ENCODE measurements at regions not wholly inside any gene's neighbourhood (a gene's known extent, or its start where the extent isn't known, plus 50 kb on each side); places are given as distances from the start of the nearest gene placed in this dataset.

GRCh38 chr12:124379379-124379937, 84.6 kb downstream of the RFLNA start:
- Histone ChIP-seq H3K27ac (peak overlapping the region; percentile 82 to 99 (median 87)), H3K36me3 (peaks cover 0 to 83% (median 49%) of the 10 kb centered on the region in 9 donors), H3K9me3 (no peaks in the 10 kb centered on the region), H3K27me3 (no peaks in the 10 kb centered on the region), H3K4me3 (no peak overlapping the region), H3K4me1 (peaks cover 37 to 63% (median 47%) of the 10 kb centered on the region in 9 donors)
- no peak for TF ChIP-seq CTCF (IDR thresholded peaks at IDR 0.05)
- WGBS, 2 donors, result 58 to 66% methylated on average over 17 of the region's 17 CpGs
- ATAC-seq (no peak), DNase-seq (no peak)
- intact Hi-C loops (cut with DNase I), result loop anchor here in 2 of 10 donors (10.0 kb wide), 1 partner anchor 185 kb away; the partner anchor contains the start of gene NCOR2 (in 2 of the 2)

GRCh38 chr12:124378926-124379325, 84.0 kb downstream of the RFLNA start:
- no peak overlapping the region for H3K4me3 ChIP-seq
- intact Hi-C loops (cut with DNase I), result loop anchor here in 2 of 10 donors (10.0 kb wide), 1 partner anchor 186 kb away; the partner anchor contains the start of gene NCOR2 (in 2 of the 2)
- WGBS, 2 donors, result 83 to 85% methylated on average over 13 of the region's 13 CpGs
- no peaks in the 10 kb centered on the region for H3K27me3 ChIP-seq
- no peak for ATAC-seq
- no peak for DNase-seq
- no peak for TF ChIP-seq CTCF (IDR thresholded peaks at IDR 0.05)
- H3K4me1 ChIP-seq, result peaks cover 34 to 62% (median 45%) of the 10 kb centered on the region in 9 donors
- peaks cover 0 to 83% (median 53%) of the 10 kb centered on the region in 9 donors for H3K36me3 ChIP-seq
- peak overlapping the region in 9 of 10 donors; percentile 28 to 99 (median 87) for H3K27ac ChIP-seq
- H3K9me3 ChIP-seq, result no peaks in the 10 kb centered on the region

GRCh38 chr12:124377981-124378509, 83.2 kb downstream of the RFLNA start:
- Histone ChIP-seq H3K36me3 (peaks cover 0 to 83% (median 50%) of the 10 kb centered on the region in 9 donors), H3K4me1 (peaks cover 34 to 54% (median 45%) of the 10 kb centered on the region in 9 donors)

GRCh38 chr12:124376435-124376834, 81.5 kb downstream of the RFLNA start:
- H3K27me3 ChIP-seq, result no peaks in the 10 kb centered on the region
- DNase-seq, result no peak
- peak overlapping the region in 1 of 10 donors; percentile 44 for H3K27ac ChIP-seq
- 91 to 93% methylated on average over 9 of the region's 9 CpGs for WGBS, 2 donors
- no peaks in the 10 kb centered on the region for H3K9me3 ChIP-seq
- H3K36me3 ChIP-seq, result peaks cover 0 to 87% (median 53%) of the 10 kb centered on the region in 9 donors
- intact Hi-C loops (cut with DNase I), result loop anchor here in 2 of 10 donors (10.0 kb wide), 1 partner anchor 188 kb away; the partner anchor contains the start of gene NCOR2 (in 2 of the 2)
- ATAC-seq, result no peak
- H3K4me1 ChIP-seq, result peaks cover 26 to 47% (median 35%) of the 10 kb centered on the region in 9 donors
- TF ChIP-seq CTCF (IDR thresholded peaks at IDR 0.05), result no peak
- no peak overlapping the region for H3K4me3 ChIP-seq

More at GRCh38 chr12:124377981-124378509, 83.2 kb downstream of the RFLNA start:
- TF ChIP-seq CTCF (IDR thresholded peaks at IDR 0.05), result no peak
- ATAC-seq, result no peak
- Histone ChIP-seq H3K27ac (peak overlapping the region in 4 of 10 donors; percentile 85 to 99 (median 88)), H3K4me3 (no peak overlapping the region), H3K27me3 (no peaks in the 10 kb centered on the region), H3K9me3 (no peaks in the 10 kb centered on the region)
- 96 to 97% methylated on average over 24 to 26 of the region's 26 CpGs for WGBS, 2 donors
- DNase-seq, result no peak
- intact Hi-C loops (cut with DNase I), result loop anchor here in 2 of 10 donors (10.0 kb wide), 1 partner anchor 187 kb away; the partner anchor contains the start of gene NCOR2 (in 2 of the 2)

Data from heart right ventricle (tissue), 16 donors.